Stimulated activated CD8-positive, alpha-beta memory T cell treated with anti-CD3 and anti-CD28 coated beads, Interleukin-15, amount 100 ng/mL, for 48 hours (primary cell): ENCODE measurements at regions not wholly inside any gene's neighbourhood (a gene's known extent, or its start where the extent isn't known, plus 50 kb on each side); places are given as distances from the start of the nearest gene placed in this dataset.

Source experiments
- DNase-seq, 2 donors: peaks; one replicate each; pipeline ENCODE4 v3.0.0-alpha.2; 2020; ENCODE audit warnings: low read depth in 2 of 2

GRCh38 chr18:78587626-78588600, 391.7 kb upstream of the SALL3 start:
- no peak for DNase-seq

GRCh38 chr18:78589916-78590437, 389.6 kb upstream of the SALL3 start:
- no peak for DNase-seq

- DNase-seq = no peak
Observed at GRCh38 chr18:78595453-78595852, 384.2 kb upstream of the SALL3 start.

GRCh38 chr18:78595924-78596573, 383.6 kb upstream of the SALL3 start:
- DNase-seq = no peak

GRCh38 chr18:78596794-78597345, 382.7 kb upstream of the SALL3 start:
- no peak for DNase-seq

GRCh38 chr18:78601349-78601748, 378.3 kb upstream of the SALL3 start:
- DNase-seq = no peak

- no peak for DNase-seq
Observed at GRCh38 chr18:78601923-78602322, 377.7 kb upstream of the SALL3 start.

GRCh38 chr18:78602430-78602829, 377.2 kb upstream of the SALL3 start:
- DNase-seq = no peak

GRCh38 chr18:78603102-78603983, 376.3 kb upstream of the SALL3 start:
- DNase-seq = no peak

GRCh38 chr18:78605255-78605654, 374.4 kb upstream of the SALL3 start:
- no peak for DNase-seq

GRCh38 chr18:78607221-78607620, 372.4 kb upstream of the SALL3 start:
- no peak for DNase-seq

- DNase-seq = no peak
Observed at GRCh38 chr18:78607784-78608183, 371.8 kb upstream of the SALL3 start.

GRCh38 chr18:78610179-78610578, 369.4 kb upstream of the SALL3 start:
- DNase-seq = no peak

GRCh38 chr18:78611201-78611800, 368.3 kb upstream of the SALL3 start:
- no peak for DNase-seq

GRCh38 chr18:78611869-78612268, 367.7 kb upstream of the SALL3 start:
- no peak for DNase-seq

GRCh38 chr18:78612318-78612717, 367.3 kb upstream of the SALL3 start:
- no peak for DNase-seq

- no peak for DNase-seq
Observed at GRCh38 chr18:78612801-78613200, 366.8 kb upstream of the SALL3 start.

- no peak for DNase-seq
Observed at GRCh38 chr18:78618726-78619125, 360.9 kb upstream of the SALL3 start.

- no peak for DNase-seq
Observed at GRCh38 chr18:78619854-78620253, 359.8 kb upstream of the SALL3 start.

- no peak for DNase-seq
Observed at GRCh38 chr18:78620326-78620725, 359.3 kb upstream of the SALL3 start.

- DNase-seq = no peak
Observed at GRCh38 chr18:78621141-78621755, 358.4 kb upstream of the SALL3 start.
